ENCODE measurements at regions not wholly inside any gene's neighbourhood (a gene's known extent, or its start where the extent isn't known, plus 50 kb on each side); places are given as distances from the start of the nearest gene placed in this dataset.
"Not testable (repeated sequence)": the region's sequence is repeated elsewhere in the genome, so short reads cannot be mapped to it uniquely, and the experiment has no call there.

DNA sequence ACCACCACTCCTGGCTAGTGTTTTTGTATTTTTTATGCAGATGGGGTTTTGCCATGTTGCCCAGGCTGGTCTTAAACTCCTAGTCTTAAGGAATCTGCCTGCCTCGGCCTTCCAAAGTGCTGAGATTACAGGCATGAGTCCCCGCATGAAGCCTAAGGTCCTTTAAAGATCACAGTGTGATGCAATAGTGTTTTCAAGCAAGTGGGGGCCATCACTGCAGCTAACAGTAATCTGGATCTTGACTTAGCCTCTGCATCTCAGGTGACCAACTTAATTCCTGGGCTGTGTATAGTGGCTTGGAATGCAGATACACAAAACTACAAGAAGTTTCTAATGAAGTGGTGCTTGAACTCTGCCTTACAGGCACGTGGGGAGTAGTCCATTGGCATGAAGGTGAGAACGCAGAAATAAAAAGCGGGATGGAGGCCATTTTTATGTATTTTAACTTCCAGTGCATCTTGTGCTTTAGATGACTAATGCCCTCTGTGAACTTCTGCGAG, 334.4 kb upstream of the SPRED2 start:
- no peaks in the 10 kb centered on the region for H3K36me3 ChIP-seq (ENCODE audit: control insufficient read depth, insufficient read depth, low read length)
- H3K4me3 ChIP-seq (ENCODE audit: low read depth, low read length) = no peak overlapping the region
- no peak overlapping the region for H3K9ac ChIP-seq (ENCODE audit: low read depth, low read length)
- no peaks in the 10 kb centered on the region for H3K27me3 ChIP-seq (ENCODE audit: control insufficient read depth, insufficient read depth, low read length)
- no peaks in the 10 kb centered on the region for H3K4me1 ChIP-seq (ENCODE audit: control insufficient read depth, insufficient read depth, low read length)
- no peaks in the 10 kb centered on the region for H3K9me3 ChIP-seq (ENCODE audit: control insufficient read depth, insufficient read depth, low read length)

GRCh38 chr2:65765376-65765775, 333.0 kb upstream of the SPRED2 start:
- Histone ChIP-seq H3K36me3 (ENCODE audit: control insufficient read depth, insufficient read depth, low read length) (no peaks in the 10 kb centered on the region), H3K27me3 (ENCODE audit: control insufficient read depth, insufficient read depth, low read length) (no peaks in the 10 kb centered on the region), H3K9me3 (ENCODE audit: control insufficient read depth, insufficient read depth, low read length) (no peaks in the 10 kb centered on the region), H3K4me3 (ENCODE audit: low read depth, low read length) (no peak overlapping the region), H3K9ac (ENCODE audit: low read depth, low read length) (no peak overlapping the region), H3K4me1 (ENCODE audit: control insufficient read depth, insufficient read depth, low read length) (no peaks in the 10 kb centered on the region)

- no peak overlapping the region for H3K9ac ChIP-seq (ENCODE audit: low read depth, low read length)
- no peaks in the 10 kb centered on the region for H3K27me3 ChIP-seq (ENCODE audit: control insufficient read depth, insufficient read depth, low read length)
- H3K4me3 ChIP-seq (ENCODE audit: low read depth, low read length) = no peak overlapping the region
- no peaks in the 10 kb centered on the region for H3K4me1 ChIP-seq (ENCODE audit: control insufficient read depth, insufficient read depth, low read length)
- H3K9me3 ChIP-seq (ENCODE audit: control insufficient read depth, insufficient read depth, low read length) = no peaks in the 10 kb centered on the region
- H3K36me3 ChIP-seq (ENCODE audit: control insufficient read depth, insufficient read depth, low read length) = no peaks in the 10 kb centered on the region
Observed at GRCh38 chr2:65762068-65762467, 329.7 kb upstream of the SPRED2 start.

DNA sequence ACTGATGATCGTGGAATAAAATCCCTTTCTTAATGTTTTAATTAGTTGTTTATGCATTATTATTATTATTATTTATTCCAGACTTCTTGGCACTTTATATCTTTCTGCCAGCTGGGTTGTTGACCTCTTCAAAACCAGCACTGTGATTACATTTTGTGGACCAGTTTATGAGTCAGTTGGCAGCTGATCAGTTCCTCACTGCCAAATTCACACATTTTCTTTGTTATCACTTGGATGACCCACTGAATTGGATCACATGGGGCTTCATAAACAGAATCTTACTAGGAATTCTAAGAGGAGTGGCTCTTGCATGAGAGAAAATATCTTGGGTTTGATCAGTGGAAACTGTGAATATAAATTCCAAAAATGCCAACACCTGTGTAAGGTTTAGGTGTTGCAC, 321.8 kb upstream of the SPRED2 start:
- H3K9ac ChIP-seq (ENCODE audit: low read depth, low read length) = no peak overlapping the region
- H3K36me3 ChIP-seq (ENCODE audit: control insufficient read depth, insufficient read depth, low read length) = no peaks in the 10 kb centered on the region
- no peaks in the 10 kb centered on the region for H3K9me3 ChIP-seq (ENCODE audit: control insufficient read depth, insufficient read depth, low read length)
- H3K4me3 ChIP-seq (ENCODE audit: low read depth, low read length) = no peak overlapping the region
- no peaks in the 10 kb centered on the region for H3K27me3 ChIP-seq (ENCODE audit: control insufficient read depth, insufficient read depth, low read length)
- no peaks in the 10 kb centered on the region for H3K4me1 ChIP-seq (ENCODE audit: control insufficient read depth, insufficient read depth, low read length)

DNA sequence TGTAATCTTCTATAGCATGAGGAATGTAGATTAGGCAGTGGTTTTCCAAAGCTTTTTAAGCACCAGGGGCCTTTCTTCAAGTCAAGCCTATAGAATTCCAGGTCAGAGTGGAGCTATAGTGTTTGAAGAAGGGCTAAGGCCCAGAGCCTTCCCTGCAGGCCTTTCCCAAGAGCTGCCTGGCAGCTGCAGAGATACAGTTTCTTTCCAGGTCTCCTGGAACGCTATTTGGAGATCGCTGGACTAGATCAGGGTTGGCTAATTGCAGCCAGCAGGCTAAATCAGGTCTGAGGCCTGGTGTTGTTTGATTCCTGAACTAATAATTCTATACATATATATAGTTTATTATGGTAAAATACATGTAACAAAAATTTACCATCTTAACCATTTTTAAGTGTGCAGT, 319.0 kb upstream of the SPRED2 start:
- no peak overlapping the region for H3K9ac ChIP-seq (ENCODE audit: low read depth, low read length)
- no peaks in the 10 kb centered on the region for H3K9me3 ChIP-seq (ENCODE audit: control insufficient read depth, insufficient read depth, low read length)
- H3K36me3 ChIP-seq (ENCODE audit: control insufficient read depth, insufficient read depth, low read length) = no peaks in the 10 kb centered on the region
- no peak overlapping the region for H3K4me3 ChIP-seq (ENCODE audit: low read depth, low read length)
- no peaks in the 10 kb centered on the region for H3K4me1 ChIP-seq (ENCODE audit: control insufficient read depth, insufficient read depth, low read length)
- no peaks in the 10 kb centered on the region for H3K27me3 ChIP-seq (ENCODE audit: control insufficient read depth, insufficient read depth, low read length)

GRCh38 chr2:65749545-65749944, 317.1 kb upstream of the SPRED2 start:
- Histone ChIP-seq H3K36me3 (ENCODE audit: control insufficient read depth, insufficient read depth, low read length) (no peaks in the 10 kb centered on the region), H3K9me3 (ENCODE audit: control insufficient read depth, insufficient read depth, low read length) (no peaks in the 10 kb centered on the region), H3K27me3 (ENCODE audit: control insufficient read depth, insufficient read depth, low read length) (no peaks in the 10 kb centered on the region), H3K4me3 (ENCODE audit: low read depth, low read length) (no peak overlapping the region), H3K4me1 (ENCODE audit: control insufficient read depth, insufficient read depth, low read length) (no peaks in the 10 kb centered on the region), H3K9ac (ENCODE audit: low read depth, low read length) (no peak overlapping the region)

- H3K4me1 ChIP-seq (ENCODE audit: control insufficient read depth, insufficient read depth, low read length); H3K4me3 ChIP-seq (ENCODE audit: low read depth, low read length); H3K9ac ChIP-seq (ENCODE audit: low read depth, low read length); H3K36me3 ChIP-seq (ENCODE audit: control insufficient read depth, insufficient read depth, low read length); H3K27me3 ChIP-seq (ENCODE audit: control insufficient read depth, insufficient read depth, low read length); H3K9me3 ChIP-seq (ENCODE audit: control insufficient read depth, insufficient read depth, low read length): not testable (repeated sequence)
Observed at GRCh38 chr2:65747875-65748274, 315.5 kb upstream of the SPRED2 start.

DNA sequence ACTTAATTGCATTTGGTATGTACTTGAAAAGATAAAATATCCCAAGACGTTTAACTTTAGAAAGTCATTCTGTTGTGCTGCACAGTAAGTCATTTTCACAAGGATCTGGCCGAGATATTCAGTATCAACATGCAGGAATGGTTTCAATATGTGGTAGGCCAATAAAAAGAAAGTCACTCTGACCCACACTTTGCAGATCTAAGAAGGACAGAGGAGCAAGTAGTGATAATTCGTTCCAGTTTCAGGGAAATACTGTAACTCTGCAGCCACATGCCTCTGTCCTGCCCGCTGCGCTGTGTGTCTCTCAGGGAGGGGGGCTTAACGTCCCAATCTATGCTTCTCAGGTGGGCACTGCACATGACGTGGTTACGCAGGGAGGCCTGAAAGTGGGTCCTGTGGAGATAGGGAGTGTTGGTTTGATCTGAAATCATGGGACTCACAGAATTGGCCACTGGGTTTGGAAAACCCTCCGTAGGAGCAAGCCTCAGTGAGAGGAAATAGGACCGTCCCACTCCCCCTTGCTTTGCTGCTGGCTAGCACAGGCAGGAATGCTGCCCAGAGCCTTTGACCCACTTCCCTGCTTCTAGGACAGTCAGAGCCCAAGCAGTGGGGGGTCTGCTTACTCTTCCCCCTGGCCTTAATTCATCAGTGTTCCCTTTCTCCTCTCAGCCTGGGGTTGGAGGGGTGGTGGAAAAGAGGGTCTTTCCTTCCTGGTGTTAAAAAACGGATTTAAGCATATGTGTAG, 314.7 kb upstream of the SPRED2 start:
- no peaks in the 10 kb centered on the region for H3K27me3 ChIP-seq (ENCODE audit: control insufficient read depth, insufficient read depth, low read length)
- no peaks in the 10 kb centered on the region for H3K36me3 ChIP-seq (ENCODE audit: control insufficient read depth, insufficient read depth, low read length)
- H3K4me3 ChIP-seq (ENCODE audit: low read depth, low read length) = no peak overlapping the region
- H3K4me1 ChIP-seq (ENCODE audit: control insufficient read depth, insufficient read depth, low read length) = no peaks in the 10 kb centered on the region
- H3K9ac ChIP-seq (ENCODE audit: low read depth, low read length) = no peak overlapping the region
- H3K9me3 ChIP-seq (ENCODE audit: control insufficient read depth, insufficient read depth, low read length) = no peaks in the 10 kb centered on the region

DNA sequence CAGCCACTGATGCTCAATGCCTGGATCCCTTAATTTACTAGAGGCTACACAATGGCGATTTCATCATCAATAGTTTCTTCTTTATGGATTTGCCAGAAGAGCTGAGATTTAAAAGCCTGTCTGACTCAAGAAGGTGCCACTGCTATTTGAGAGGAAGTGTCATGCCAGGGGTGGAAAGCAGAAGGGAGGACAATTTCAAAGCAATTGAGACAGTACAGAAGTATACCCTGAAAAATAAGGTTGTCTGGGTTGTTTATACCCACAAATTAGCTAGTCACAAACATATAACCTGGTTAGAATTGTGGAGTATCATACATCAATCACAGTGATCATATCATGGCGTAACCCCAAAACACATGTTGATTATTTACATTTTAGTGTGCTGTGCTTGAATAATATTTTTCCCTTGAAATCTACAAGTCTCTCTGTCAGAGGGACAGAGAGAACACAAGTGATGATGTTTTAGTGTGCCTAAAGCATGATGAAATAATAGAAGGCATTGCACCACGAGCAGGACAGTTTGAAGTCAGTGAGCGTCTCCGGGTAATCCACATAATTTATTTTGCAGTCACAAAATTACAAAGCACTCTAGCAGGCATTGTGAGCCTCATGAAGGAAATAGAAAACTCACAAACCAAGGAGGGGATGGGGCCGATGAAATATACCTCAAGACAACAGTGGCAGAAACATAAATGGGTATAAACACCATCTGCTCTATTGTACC, 312.2 kb upstream of the SPRED2 start:
- Histone ChIP-seq H3K36me3 (ENCODE audit: control insufficient read depth, insufficient read depth, low read length) (no peaks in the 10 kb centered on the region), H3K9ac (ENCODE audit: low read depth, low read length) (no peak overlapping the region), H3K4me3 (ENCODE audit: low read depth, low read length) (no peak overlapping the region), H3K4me1 (ENCODE audit: control insufficient read depth, insufficient read depth, low read length) (no peaks in the 10 kb centered on the region), H3K9me3 (ENCODE audit: control insufficient read depth, insufficient read depth, low read length) (no peaks in the 10 kb centered on the region), H3K27me3 (ENCODE audit: control insufficient read depth, insufficient read depth, low read length) (no peaks in the 10 kb centered on the region)

GRCh38 chr2:65742977-65743376, 310.6 kb upstream of the SPRED2 start:
- Histone ChIP-seq H3K4me3 (ENCODE audit: low read depth, low read length) (no peak overlapping the region), H3K36me3 (ENCODE audit: control insufficient read depth, insufficient read depth, low read length) (no peaks in the 10 kb centered on the region), H3K4me1 (ENCODE audit: control insufficient read depth, insufficient read depth, low read length) (no peaks in the 10 kb centered on the region), H3K9me3 (ENCODE audit: control insufficient read depth, insufficient read depth, low read length) (no peaks in the 10 kb centered on the region), H3K9ac (ENCODE audit: low read depth, low read length) (no peak overlapping the region), H3K27me3 (ENCODE audit: control insufficient read depth, insufficient read depth, low read length) (no peaks in the 10 kb centered on the region)

DNA sequence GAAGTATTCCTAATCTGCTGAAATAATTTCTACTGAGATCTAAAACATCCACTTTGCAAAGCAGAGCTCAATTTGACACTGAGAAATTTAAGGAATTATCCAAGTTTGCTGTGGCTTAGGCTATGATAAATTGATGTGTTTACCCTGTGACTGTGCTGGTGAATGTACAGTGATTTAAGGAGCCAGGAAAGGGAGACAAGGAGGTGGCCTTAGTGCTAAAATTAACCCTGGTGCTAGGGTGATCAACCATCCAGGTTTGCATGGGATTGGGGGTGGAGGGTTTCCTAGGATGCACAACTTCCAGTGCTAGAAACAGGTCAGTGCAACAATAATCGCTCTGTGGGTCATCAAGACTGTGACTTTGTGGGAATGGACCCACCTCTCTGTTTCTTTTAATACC, 307.5 kb upstream of the SPRED2 start:
- Histone ChIP-seq H3K36me3 (ENCODE audit: control insufficient read depth, insufficient read depth, low read length) (no peaks in the 10 kb centered on the region), H3K4me3 (ENCODE audit: low read depth, low read length) (no peak overlapping the region), H3K9me3 (ENCODE audit: control insufficient read depth, insufficient read depth, low read length) (no peaks in the 10 kb centered on the region), H3K4me1 (ENCODE audit: control insufficient read depth, insufficient read depth, low read length) (no peaks in the 10 kb centered on the region), H3K9ac (ENCODE audit: low read depth, low read length) (no peak overlapping the region), H3K27me3 (ENCODE audit: control insufficient read depth, insufficient read depth, low read length) (no peaks in the 10 kb centered on the region)

DNA sequence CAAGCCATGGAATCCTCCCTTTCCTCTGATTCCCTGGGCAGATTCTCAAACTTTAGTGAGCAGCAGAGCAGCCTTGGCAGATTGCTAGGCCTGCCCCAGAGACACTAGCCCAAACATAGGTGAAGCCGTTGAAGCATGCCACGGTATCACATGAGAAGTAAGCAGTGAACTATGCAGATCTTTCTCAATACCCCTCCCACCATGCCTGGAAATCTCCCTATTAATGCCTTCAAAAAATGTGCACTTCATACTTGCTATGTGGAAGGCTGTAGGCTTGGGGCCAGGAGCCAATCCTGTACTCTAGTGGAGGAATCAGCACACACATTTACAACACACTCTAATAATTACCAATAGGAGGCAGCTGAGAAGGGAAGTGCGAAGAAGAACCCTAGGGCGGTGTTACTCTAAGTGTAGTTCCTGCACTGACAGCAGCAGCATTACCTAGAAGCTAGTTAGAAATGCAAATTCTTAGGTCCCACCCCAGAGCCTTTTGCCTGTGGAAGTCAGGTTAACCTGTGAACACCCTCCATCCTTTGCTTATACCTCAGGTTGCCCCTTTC, 305.1 kb upstream of the SPRED2 start:
- no peaks in the 10 kb centered on the region for H3K9me3 ChIP-seq (ENCODE audit: control insufficient read depth, insufficient read depth, low read length)
- no peak overlapping the region for H3K4me3 ChIP-seq (ENCODE audit: low read depth, low read length)
- H3K36me3 ChIP-seq (ENCODE audit: control insufficient read depth, insufficient read depth, low read length) = no peaks in the 10 kb centered on the region
- no peaks in the 10 kb centered on the region for H3K4me1 ChIP-seq (ENCODE audit: control insufficient read depth, insufficient read depth, low read length)
- H3K9ac ChIP-seq (ENCODE audit: low read depth, low read length) = no peak overlapping the region
- H3K27me3 ChIP-seq (ENCODE audit: control insufficient read depth, insufficient read depth, low read length) = no peaks in the 10 kb centered on the region
